Spinal cord (tissue), 9 donors: ENCODE measurements at regions not wholly inside any gene's neighbourhood (a gene's known extent, or its start where the extent isn't known, plus 50 kb on each side); places are given as distances from the start of the nearest gene placed in this dataset.

Source experiments
- DNase-seq, 6 donors: peaks; one replicate each; pipeline versions ENCODE4 v3.0.0 to v3.0.0-alpha.2; 2013 to 2015; ENCODE audit warnings: low spot score in 6 of 6, low read depth in 4 of 6
- H3K27ac ChIP-seq: one replicate; pipeline ENCODE4 v1.5.1; 2013; ENCODE audit warnings: low read depth, low read length, control low read depth
- H3K27me3 ChIP-seq: one replicate; pipeline ENCODE4 v1.6.1; 2013; ENCODE audit warnings: low read length; ENCODE audit not compliant: control insufficient read depth, insufficient read depth
- H3K36me3 ChIP-seq: one replicate; pipeline ENCODE4 v1.6.1; 2013; ENCODE audit warnings: low read length; ENCODE audit not compliant: control insufficient read depth, insufficient read depth
- H3K4me1 ChIP-seq: one replicate; pipeline ENCODE4 v1.6.1; 2013; ENCODE audit warnings: low read length; ENCODE audit not compliant: control insufficient read depth, insufficient read depth
- H3K4me3 ChIP-seq: one replicate; pipeline ENCODE4 v1.5.1; 2013; ENCODE audit warnings: low read depth, low read length, control low read depth
- H3K9me3 ChIP-seq: one replicate; pipeline ENCODE4 v1.6.1; 2013; ENCODE audit warnings: low read length; ENCODE audit not compliant: control insufficient read depth, insufficient read depth
- WGBS: methylation state at CpG from one replicate; pipeline ENCODE4 v1.1.5; 2013; ENCODE audit warnings: missing lambda C conversion rate; ENCODE audit not compliant: insufficient coverage; 5-methylcytosine and 5-hydroxymethylcytosine counted together
- donor health status: healthy.

GRCh38 chr14:105864116-105864515, 337.7 kb downstream of the TMEM121 start:
- WGBS, result 92% methylated on average over 12 of the region's 13 CpGs

GRCh38 chr14:105864651-105865265, 338.4 kb downstream of the TMEM121 start:
- Histone ChIP-seq H3K9me3 (peaks cover 2% of the 10 kb centered on the region), H3K36me3 (no peaks in the 10 kb centered on the region), H3K4me1 (no peaks in the 10 kb centered on the region), H3K4me3 (no peak overlapping the region), H3K27ac (no peak overlapping the region), H3K27me3 (no peaks in the 10 kb centered on the region)
- WGBS, result 81% methylated on average over 19 of the region's 19 CpGs
- no peak for DNase-seq

More at GRCh38 chr14:105864116-105864515, 337.7 kb downstream of the TMEM121 start:
- H3K4me1 ChIP-seq, result no peaks in the 10 kb centered on the region
- H3K9me3 ChIP-seq, result peaks cover 2% of the 10 kb centered on the region
- no peak overlapping the region for H3K4me3 ChIP-seq
- no peaks in the 10 kb centered on the region for H3K27me3 ChIP-seq
- no peak for DNase-seq
- H3K36me3 ChIP-seq, result no peaks in the 10 kb centered on the region
- no peak overlapping the region for H3K27ac ChIP-seq

GRCh38 chr14:105865266-105865903, 339.0 kb downstream of the TMEM121 start:
- WGBS, result 82% methylated on average over 13 of the region's 15 CpGs

GRCh38 chr14:105865904-105866840, 339.8 kb downstream of the TMEM121 start:
- no peaks in the 10 kb centered on the region for H3K36me3 ChIP-seq
- no peak for DNase-seq
- H3K27ac ChIP-seq, result no peak overlapping the region
- no peaks in the 10 kb centered on the region for H3K27me3 ChIP-seq
- H3K4me3 ChIP-seq, result no peak overlapping the region
- peaks cover 2% of the 10 kb centered on the region for H3K9me3 ChIP-seq
- 83% methylated on average over 32 of the region's 32 CpGs for WGBS
- H3K4me1 ChIP-seq, result no peaks in the 10 kb centered on the region

More at GRCh38 chr14:105865266-105865903, 339.0 kb downstream of the TMEM121 start:
- Histone ChIP-seq H3K4me1 (no peaks in the 10 kb centered on the region), H3K9me3 (peaks cover 2% of the 10 kb centered on the region), H3K36me3 (no peaks in the 10 kb centered on the region), H3K27ac (no peak overlapping the region), H3K27me3 (no peaks in the 10 kb centered on the region), H3K4me3 (no peak overlapping the region)
- no peak for DNase-seq

DNA sequence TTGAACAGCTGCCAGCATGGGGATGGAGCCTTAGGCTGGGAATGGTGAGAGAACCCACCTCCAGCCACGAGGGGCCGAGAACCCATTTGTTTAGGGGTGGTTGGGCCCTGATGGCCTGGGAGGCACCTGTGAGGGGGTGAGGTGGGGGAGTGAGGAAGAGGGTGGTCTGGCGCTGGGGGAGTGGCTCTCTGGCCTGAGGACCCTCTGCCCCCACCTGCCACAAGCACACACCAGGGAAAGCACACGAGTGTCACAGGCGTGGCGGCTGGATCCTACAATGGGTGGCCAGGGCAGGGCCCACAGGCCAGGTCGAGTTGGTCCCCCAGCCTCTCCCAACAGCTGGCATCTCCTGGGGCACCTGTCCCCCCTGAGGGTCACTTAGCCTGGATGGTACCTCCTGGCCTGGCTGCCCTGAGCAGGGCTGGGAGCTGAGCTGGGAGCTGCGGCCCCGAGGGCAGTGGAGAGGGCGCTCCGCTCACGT, 340.5 kb downstream of the TMEM121 start:
- 88% methylated on average over 8 of the region's 12 CpGs for WGBS
- no peak overlapping the region for H3K27ac ChIP-seq
- no peaks in the 10 kb centered on the region for H3K4me1 ChIP-seq
- H3K4me3 ChIP-seq, result no peak overlapping the region
- DNase-seq, result no peak
- H3K36me3 ChIP-seq, result no peaks in the 10 kb centered on the region
- peaks cover 2% of the 10 kb centered on the region for H3K9me3 ChIP-seq
- H3K27me3 ChIP-seq, result no peaks in the 10 kb centered on the region

GRCh38 chr14:105867961-105868599, 341.7 kb downstream of the TMEM121 start:
- peaks cover 2% of the 10 kb centered on the region for H3K9me3 ChIP-seq
- no peak overlapping the region for H3K27ac ChIP-seq
- DNase-seq, result no peak
- H3K36me3 ChIP-seq, result no peaks in the 10 kb centered on the region
- H3K27me3 ChIP-seq, result no peaks in the 10 kb centered on the region
- H3K4me3 ChIP-seq, result no peak overlapping the region
- no peaks in the 10 kb centered on the region for H3K4me1 ChIP-seq
- 86% methylated on average over 26 of the region's 29 CpGs for WGBS

DNA sequence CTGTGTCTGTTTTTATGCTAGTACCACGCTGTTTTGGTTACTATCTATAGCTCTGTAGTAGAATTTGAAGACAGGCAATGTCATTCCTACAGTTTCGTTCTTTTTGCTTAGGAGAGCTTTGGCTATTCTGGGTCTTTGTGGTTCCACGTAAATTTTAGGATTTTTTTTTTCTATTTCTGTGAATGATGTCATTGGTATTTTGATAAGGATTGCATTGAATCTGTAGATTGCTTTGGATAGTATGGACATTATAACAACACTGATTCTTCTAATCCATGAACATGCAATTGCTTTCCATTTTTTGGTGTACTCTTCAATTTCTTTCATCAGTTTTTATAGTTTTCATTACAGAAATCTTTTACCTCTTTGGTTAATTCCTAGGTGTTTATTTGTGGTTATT, 345.2 kb downstream of the TMEM121 start:
- DNase-seq, result no peak
- H3K9me3 ChIP-seq, result peaks cover 2% of the 10 kb centered on the region
- no CpG with 5 or more reads among the region's 3 CpGs for whole genome bisulfite sequencing
- no peaks in the 10 kb centered on the region for H3K4me1 ChIP-seq
- no peak overlapping the region for H3K27ac ChIP-seq
- no peaks in the 10 kb centered on the region for H3K27me3 ChIP-seq
- no peak overlapping the region for H3K4me3 ChIP-seq
- no peaks in the 10 kb centered on the region for H3K36me3 ChIP-seq

DNA sequence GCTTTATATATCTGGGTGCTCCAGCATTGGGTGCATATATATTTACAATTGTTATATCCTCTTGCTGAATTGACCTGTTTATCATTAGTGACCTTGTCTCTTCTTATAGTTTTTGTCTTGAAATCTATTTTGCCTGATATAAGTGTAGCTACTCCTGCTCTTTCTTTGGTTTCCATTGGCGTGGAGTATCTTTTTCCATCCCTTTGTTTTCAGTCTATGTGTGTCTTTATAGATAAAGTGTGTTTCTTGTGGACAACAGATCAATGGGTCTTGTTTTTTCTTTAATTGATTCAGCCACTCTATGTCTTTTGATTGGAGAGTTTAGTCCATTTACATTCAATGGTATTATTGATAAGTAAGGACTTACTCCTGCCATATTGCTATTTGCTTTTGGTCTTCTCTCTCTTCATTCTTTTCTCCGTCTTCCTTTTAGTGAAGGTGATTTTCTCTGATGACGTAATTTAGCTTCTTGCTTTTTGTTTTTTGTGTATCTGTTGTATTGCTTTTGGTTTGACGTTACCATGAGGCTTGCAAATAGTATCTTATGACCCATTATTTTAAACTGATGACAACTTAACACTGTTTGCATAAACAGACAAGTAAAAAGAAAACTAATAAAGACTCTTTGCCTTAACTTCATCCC, 347.6 kb downstream of the TMEM121 start:
- H3K4me3 ChIP-seq, result no peak overlapping the region
- no peaks in the 10 kb centered on the region for H3K36me3 ChIP-seq
- peaks cover 2% of the 10 kb centered on the region for H3K9me3 ChIP-seq
- H3K4me1 ChIP-seq, result no peaks in the 10 kb centered on the region
- no peak for DNase-seq
- no CpG with 5 or more reads among the region's 4 CpGs for WGBS
- H3K27ac ChIP-seq, result no peak overlapping the region
- H3K27me3 ChIP-seq, result no peaks in the 10 kb centered on the region

DNA sequence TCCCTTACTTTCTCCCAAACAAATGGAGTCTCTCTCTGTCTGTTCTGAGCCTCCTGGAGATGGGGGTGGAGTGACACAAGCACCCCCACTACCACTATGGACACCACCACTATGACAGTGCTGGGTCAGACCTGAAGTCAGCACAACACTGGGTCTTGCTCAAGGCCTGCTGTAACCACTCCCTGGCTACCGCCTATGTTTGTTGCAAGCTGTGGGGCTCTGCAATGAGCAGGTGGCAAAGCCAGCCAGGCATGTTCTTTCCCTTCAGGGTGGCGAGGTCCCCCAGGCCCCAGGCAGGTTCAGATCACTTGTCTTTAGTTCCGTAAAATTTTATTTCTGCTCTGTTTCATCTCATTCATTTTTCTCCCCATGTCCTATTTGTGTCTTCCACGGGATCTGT, 349.8 kb downstream of the TMEM121 start:
- peaks cover 2% of the 10 kb centered on the region for H3K9me3 ChIP-seq
- no peak for DNase-seq
- H3K4me3 ChIP-seq, result no peak overlapping the region

More for the DNA sequence above, 349.8 kb downstream of the TMEM121 start:
- no peak overlapping the region for H3K27ac ChIP-seq
- 80% methylated on average over 1 of the region's 4 CpGs for WGBS
- H3K27me3 ChIP-seq, result no peaks in the 10 kb centered on the region
- no peaks in the 10 kb centered on the region for H3K36me3 ChIP-seq
- no peaks in the 10 kb centered on the region for H3K4me1 ChIP-seq
